Small intestine (tissue), 7 donors: ENCODE measurements at regions not wholly inside any gene's neighbourhood (a gene's known extent, or its start where the extent isn't known, plus 50 kb on each side); places are given as distances from the start of the nearest gene placed in this dataset.

Experiments
- DNase-seq, 2 donors: peaks; one replicate each; pipeline versions ENCODE4 v3.0.0 to v3.0.0-alpha.2; 2013
- FAIRE-seq: peaks from 2 replicates; lab custom pipeline; 2012; peaks lifted over from hg19 to GRCh38; lab: Jason Lieb, UNC
- H3K27ac ChIP-seq, 3 donors: one replicate each; pipeline ENCODE4 v1.5.1; 2013; ENCODE audit warnings: low read length in 2 of 3, mild to moderate bottlenecking in 2 of 3, control low read depth in 1 of 3, inconsistent platforms in 1 of 3, low read depth in 1 of 3, moderate library complexity in 1 of 3
- H3K27me3 ChIP-seq, 3 donors: one replicate each; pipeline ENCODE4 v1.6.1; 2013; ENCODE audit warnings: low read length in 3 of 3, inconsistent platforms in 1 of 3; ENCODE audit not compliant: control insufficient read depth in 3 of 3, insufficient read depth in 3 of 3
- H3K36me3 ChIP-seq, 3 donors: one replicate each; pipeline ENCODE4 v1.6.1; 2013; ENCODE audit warnings: low read length in 3 of 3, inconsistent platforms in 1 of 3, low read depth in 1 of 3, mild to moderate bottlenecking in 1 of 3, moderate library complexity in 1 of 3; ENCODE audit not compliant: control insufficient read depth in 3 of 3, insufficient read depth in 2 of 3
- H3K4me1 ChIP-seq, 3 donors: one replicate each; pipeline ENCODE4 v1.6.1; 2013; ENCODE audit warnings: low read length in 2 of 3, inconsistent platforms in 1 of 3, low read depth in 1 of 3, mild to moderate bottlenecking in 1 of 3, moderate library complexity in 1 of 3; ENCODE audit not compliant: control insufficient read depth in 3 of 3, insufficient read depth in 2 of 3
- H3K4me3 ChIP-seq, 3 donors: one replicate each; pipeline ENCODE4 v1.5.1; 2013; ENCODE audit warnings: low read length in 3 of 3, control low read depth in 1 of 3, inconsistent platforms in 1 of 3, low read depth in 1 of 3, mild to moderate bottlenecking in 1 of 3, moderate library complexity in 1 of 3
- H3K9me3 ChIP-seq, 2 donors: one replicate each; pipeline ENCODE4 v1.6.1; 2013; ENCODE audit warnings: low read depth in 1 of 2, low read length in 1 of 2; ENCODE audit not compliant: control insufficient read depth in 2 of 2, insufficient read depth in 1 of 2
- WGBS, 3 donors: extraction: QIAGEN DNeasy Blood & Tissue Kit; methylation state at CpG; one replicate each; pipeline ENCODE4 v1.1.7; 2013; 5-methylcytosine and 5-hydroxymethylcytosine counted together
- donor health status: healthy with polysubstance abuse.
- donor health status: control.
- donor health status: control.
- donor health status: Bipolar disorder and iron deficiency.
- donor health status: healthy.

- peaks cover 0 to 8% (median 2%) of the 10 kb centered on the region in 3 donors for H3K27me3 ChIP-seq
- no peak for DNase-seq
- H3K4me3 ChIP-seq = no peak overlapping the region
- H3K9me3 ChIP-seq = no peaks in the 10 kb centered on the region
- H3K36me3 ChIP-seq = no peaks in the 10 kb centered on the region
- no peak for FAIRE-seq
- no peak overlapping the region for H3K27ac ChIP-seq
- 56 to 79% (median 69%) methylated on average over 4 of the region's 4 CpGs for WGBS, 3 donors
- no peaks in the 10 kb centered on the region for H3K4me1 ChIP-seq
Observed at GRCh38 chr20:56831795-56832194, 202.7 kb downstream of the TFAP2C start.

DNA sequence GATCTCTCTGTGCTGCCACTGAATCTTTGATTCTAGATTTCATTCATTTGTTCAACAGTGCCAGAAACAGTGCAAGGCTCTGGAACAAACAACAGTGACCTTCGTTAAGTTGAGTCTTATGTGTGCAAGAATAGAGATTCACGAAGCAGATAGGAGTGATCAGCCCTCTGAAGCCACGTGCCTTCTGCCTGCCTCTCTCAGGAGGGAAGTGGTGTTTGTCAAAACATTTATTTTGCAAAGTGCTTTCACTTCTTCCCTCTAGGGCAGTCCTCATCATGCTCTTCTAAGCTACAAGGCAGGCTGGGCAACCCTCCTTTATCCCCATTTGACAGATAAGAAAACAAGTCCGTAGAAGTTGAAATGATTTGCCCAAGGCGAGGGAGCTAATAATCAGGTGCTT is 204.3 kb downstream of the TFAP2C start:
- no peak for FAIRE-seq
- WGBS, 3 donors = 42 to 59% (median 56%) methylated on average over 5 of the region's 5 CpGs
- Histone ChIP-seq H3K9me3 (no peaks in the 10 kb centered on the region), H3K36me3 (no peaks in the 10 kb centered on the region), H3K27ac (no peak overlapping the region), H3K27me3 (peaks cover 0 to 8% (median 2%) of the 10 kb centered on the region in 3 donors), H3K4me3 (no peak overlapping the region), H3K4me1 (no peaks in the 10 kb centered on the region)
- DNase-seq = no peak

- 37 to 53% (median 39%) methylated on average over 4 of the region's 4 CpGs for WGBS, 3 donors
- FAIRE-seq (no peak), DNase-seq (no peak)
- no peaks in the 10 kb centered on the region for H3K9me3 ChIP-seq
- H3K4me1 ChIP-seq = no peaks in the 10 kb centered on the region
- no peak overlapping the region for H3K27ac ChIP-seq
- H3K4me3 ChIP-seq = no peak overlapping the region
- peaks cover 0 to 2% (median 2%) of the 10 kb centered on the region in 3 donors for H3K27me3 ChIP-seq
- H3K36me3 ChIP-seq = no peaks in the 10 kb centered on the region
Observed at GRCh38 chr20:56835829-56836550, 206.9 kb downstream of the TFAP2C start.

DNA sequence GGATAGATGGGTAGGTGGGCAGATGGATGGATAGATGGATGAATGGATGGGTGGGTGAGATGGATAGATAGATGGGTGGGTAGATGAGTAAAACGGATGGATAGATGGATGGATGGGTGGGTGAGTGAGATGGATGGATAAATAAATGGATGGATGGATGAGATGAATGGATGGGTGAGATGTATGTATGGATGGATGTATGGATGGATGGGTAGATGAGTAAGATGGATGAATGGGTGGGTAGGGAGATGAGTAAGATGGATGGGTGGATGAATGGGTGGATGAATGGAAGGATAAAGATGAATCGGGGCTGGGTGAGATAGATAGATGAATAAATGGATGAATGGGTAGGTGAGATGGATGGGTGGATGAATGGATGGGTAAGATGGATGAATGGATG is 210.1 kb downstream of the TFAP2C start:
- FAIRE-seq (no peak), DNase-seq (no peak)
- no peaks in the 10 kb centered on the region for H3K9me3 ChIP-seq
- H3K4me3 ChIP-seq = no peak overlapping the region
- H3K27me3 ChIP-seq = peaks cover 0 to 2% (median 0%) of the 10 kb centered on the region in 3 donors
- H3K4me1 ChIP-seq = no peaks in the 10 kb centered on the region
- WGBS, 3 donors = 41 to 88% (median 74%) methylated on average over 1 to 2 of the region's 2 CpGs
- no peaks in the 10 kb centered on the region for H3K36me3 ChIP-seq
- H3K27ac ChIP-seq = no peak overlapping the region

DNA sequence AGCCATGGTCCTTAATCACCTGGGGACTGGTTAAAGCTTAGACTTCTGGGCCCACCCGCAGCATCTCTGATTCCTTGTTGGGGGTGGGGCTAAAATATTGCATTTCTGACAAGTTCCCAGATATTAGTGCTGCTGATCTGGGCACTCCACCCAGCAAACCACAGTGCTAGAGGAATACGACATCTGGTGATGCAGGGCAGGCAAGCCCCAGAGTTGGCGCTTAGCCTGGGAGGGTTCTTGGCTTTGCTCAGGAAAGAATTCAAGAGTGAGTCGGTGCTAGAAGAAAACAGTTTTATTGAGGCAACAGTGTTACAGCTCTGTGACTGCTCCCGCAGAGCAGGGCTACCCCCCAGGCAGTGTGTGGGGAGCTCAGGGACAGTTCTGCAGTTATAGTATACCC is 210.7 kb downstream of the TFAP2C start:
- no peaks in the 10 kb centered on the region for H3K9me3 ChIP-seq
- no peak overlapping the region for H3K4me3 ChIP-seq
- no peak overlapping the region for H3K27ac ChIP-seq
- H3K4me1 ChIP-seq = no peaks in the 10 kb centered on the region
- H3K27me3 ChIP-seq = no peaks in the 10 kb centered on the region
- H3K36me3 ChIP-seq = no peaks in the 10 kb centered on the region
- DNase-seq (no peak), FAIRE-seq (no peak)
- 81 to 87% (median 82%) methylated on average over 5 of the region's 5 CpGs for WGBS, 3 donors

- no peaks in the 10 kb centered on the region for H3K36me3 ChIP-seq
- no peak overlapping the region for H3K4me3 ChIP-seq
- no peak for DNase-seq
- H3K27me3 ChIP-seq = no peaks in the 10 kb centered on the region
- FAIRE-seq = no peak
- 41 to 52% (median 46%) methylated on average over 3 of the region's 3 CpGs for WGBS, 3 donors
- no peak overlapping the region for H3K27ac ChIP-seq
- H3K4me1 ChIP-seq = no peaks in the 10 kb centered on the region
- H3K9me3 ChIP-seq = no peaks in the 10 kb centered on the region
Observed at GRCh38 chr20:56840716-56841261, 211.7 kb downstream of the TFAP2C start.

DNA sequence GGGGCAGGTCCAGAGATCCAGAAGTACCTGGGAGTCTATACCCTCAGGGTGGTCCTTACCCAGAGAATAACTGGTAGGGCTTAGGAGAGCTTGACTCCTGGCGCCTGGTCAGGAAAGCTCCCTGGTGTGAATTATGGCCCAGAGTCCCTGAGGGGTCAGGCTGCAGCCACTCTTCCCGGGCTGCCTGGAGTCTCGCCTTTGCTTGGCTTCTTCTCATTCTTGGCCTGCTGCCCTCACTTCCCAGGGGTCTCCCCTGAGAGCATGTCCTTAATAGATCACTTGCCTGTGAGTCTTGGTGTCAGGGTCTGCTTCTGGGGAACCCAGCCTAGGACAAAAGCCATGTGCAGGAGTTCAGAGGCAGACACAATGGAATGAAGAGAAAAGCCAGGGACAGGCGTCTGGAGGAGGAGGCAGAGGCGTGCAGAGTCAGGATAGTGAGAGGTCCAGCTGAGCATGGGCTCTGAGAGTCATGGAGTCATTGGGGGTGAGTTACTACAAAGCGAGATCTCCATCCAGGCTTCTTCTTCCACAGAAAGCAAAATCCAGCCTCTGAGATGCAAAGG is 212.3 kb downstream of the TFAP2C start:
- DNase-seq (no peak), FAIRE-seq (no peak)
- no peaks in the 10 kb centered on the region for H3K27me3 ChIP-seq
- WGBS, 3 donors = 48 to 61% (median 57%) methylated on average over 6 of the region's 6 CpGs
- H3K27ac ChIP-seq = no peak overlapping the region
- no peaks in the 10 kb centered on the region for H3K36me3 ChIP-seq
- H3K4me3 ChIP-seq = no peak overlapping the region
- H3K4me1 ChIP-seq = no peaks in the 10 kb centered on the region
- H3K9me3 ChIP-seq = no peaks in the 10 kb centered on the region

GRCh38 chr20:56842056-56842455 is 212.9 kb downstream of the TFAP2C start:
- H3K4me3 ChIP-seq = no peak overlapping the region
- DNase-seq = no peak
- FAIRE-seq = no peak
- H3K4me1 ChIP-seq = no peaks in the 10 kb centered on the region
- H3K36me3 ChIP-seq = no peaks in the 10 kb centered on the region
- no peaks in the 10 kb centered on the region for H3K9me3 ChIP-seq
- WGBS, 3 donors = 82 to 88% (median 87%) methylated on average over 9 of the region's 9 CpGs
- H3K27me3 ChIP-seq = no peaks in the 10 kb centered on the region
- H3K27ac ChIP-seq = no peak overlapping the region
